IPS-NIHi11 (cell line): ENCODE measurements at regions not wholly inside any gene's neighbourhood (a gene's known extent, or its start where the extent isn't known, plus 50 kb on each side); places are given as distances from the start of the nearest gene placed in this dataset.
"Not testable (repeated sequence)": the region's sequence is repeated elsewhere in the genome, so short reads cannot be mapped to it uniquely, and the experiment has no call there.

Source experiments
- DNase-seq: peaks from one replicate; pipeline ENCODE4 v3.0.0; 2012; ENCODE audit warnings: mixed read lengths, low spot score

GRCh38 chr11:49316180-49316579, 107.8 kb upstream of the FOLH1 start:
- no peak for DNase-seq

- DNase-seq = no peak
Measured at GRCh38 chr11:49303080-49303479, 94.7 kb upstream of the FOLH1 start.

GRCh38 chr11:49302360-49302759, 94.0 kb upstream of the FOLH1 start:
- DNase-seq = no peak

GRCh38 chr11:49298017-49298416, 89.6 kb upstream of the FOLH1 start:
- DNase-seq = peak; percentile 4

GRCh38 chr11:49283911-49284310, 75.5 kb upstream of the FOLH1 start:
- DNase-seq = not testable (repeated sequence)

GRCh38 chr11:49283282-49283681, 74.9 kb upstream of the FOLH1 start:
- DNase-seq = not testable (repeated sequence)

- DNase-seq = not testable (repeated sequence)
Measured at GRCh38 chr11:49282125-49282524, 73.7 kb upstream of the FOLH1 start.

- DNase-seq = not testable (repeated sequence)
Measured at GRCh38 chr11:49277951-49278350, 69.5 kb upstream of the FOLH1 start.
